ENCODE measurements at regions not wholly inside any gene's neighbourhood (a gene's known extent, or its start where the extent isn't known, plus 50 kb on each side); places are given as distances from the start of the nearest gene placed in this dataset.

DNA sequence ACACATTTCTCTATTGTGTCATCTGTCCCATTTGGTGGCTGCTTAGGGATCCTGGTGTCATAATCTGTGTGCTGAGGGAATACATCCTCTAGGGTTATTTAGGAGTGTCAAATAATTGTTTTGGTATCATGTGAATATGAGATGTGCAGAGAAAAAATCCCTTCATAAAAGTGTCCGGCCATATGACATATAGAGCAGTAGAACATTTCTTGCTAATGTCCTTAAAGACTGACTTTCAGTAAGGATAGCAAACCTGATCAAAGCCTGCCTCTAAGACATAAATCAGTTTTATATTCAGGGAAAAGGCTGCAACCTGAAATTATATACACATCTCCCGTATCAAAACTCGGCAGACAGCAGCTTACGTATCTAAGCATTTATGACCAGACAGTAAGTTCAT is 211.6 kb downstream of the ADAM29 start:
- DNase-seq: no peak

DNA sequence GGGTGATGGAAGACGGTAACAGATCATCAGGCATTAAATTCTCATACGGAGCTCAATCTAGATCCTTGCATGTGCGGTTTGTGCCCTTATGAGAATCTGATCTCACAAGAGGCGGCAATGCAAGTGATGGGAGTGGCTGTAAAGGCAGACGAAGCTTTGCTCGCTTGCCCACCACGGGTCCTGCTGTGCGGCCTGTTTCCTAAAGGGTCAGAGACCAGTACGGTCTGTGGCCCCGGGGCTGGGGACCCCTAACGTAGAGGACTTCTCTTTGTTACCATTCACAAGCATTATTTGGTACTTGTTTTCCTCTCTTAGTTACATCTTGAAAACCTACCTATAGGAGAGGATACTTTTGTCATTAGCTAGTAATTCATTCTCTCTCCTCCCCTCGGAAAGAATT is 221.0 kb downstream of the ADAM29 start:
- no peak for DNase-seq

DNA sequence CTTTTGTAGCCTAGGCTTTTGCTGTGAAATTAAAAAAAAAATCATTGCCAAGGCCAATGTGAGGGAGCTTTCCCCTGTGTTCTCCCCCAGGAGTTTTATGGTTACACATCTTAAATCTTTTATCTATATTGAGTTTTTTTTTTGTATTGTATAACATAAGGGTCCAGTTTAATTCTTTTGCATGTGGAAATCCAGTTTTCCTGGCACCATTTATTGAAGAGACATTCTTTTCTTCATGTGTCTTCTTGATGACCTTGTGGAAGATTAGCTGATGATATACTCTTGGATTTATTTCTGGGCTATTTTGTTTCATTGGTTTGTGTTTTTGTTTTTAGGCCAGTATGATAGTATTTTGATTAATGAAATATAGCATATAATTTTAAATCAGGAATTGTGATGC is 225.0 kb downstream of the ADAM29 start:
- no peak for DNase-seq

DNA sequence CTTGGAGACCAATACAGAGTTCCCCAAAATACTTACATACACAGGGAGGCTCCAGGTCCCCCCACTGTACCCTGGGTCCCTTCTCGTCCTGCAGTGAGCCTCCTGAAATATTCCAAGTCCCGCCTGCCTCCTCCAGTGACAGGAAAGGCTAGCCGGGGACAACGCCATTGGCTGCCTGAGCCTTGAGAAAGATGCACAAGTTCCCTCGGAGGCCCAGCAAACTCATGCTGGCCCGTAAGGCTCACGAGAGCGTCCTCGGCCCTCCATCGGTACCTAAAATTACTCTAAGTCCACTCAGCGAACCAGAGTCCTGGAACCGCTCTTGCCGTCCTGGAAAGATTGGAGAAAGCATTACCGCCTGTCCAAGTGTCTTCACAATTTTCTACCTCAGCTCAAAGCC is 228.6 kb downstream of the ADAM29 start:
- DNase-seq: no peak

DNA sequence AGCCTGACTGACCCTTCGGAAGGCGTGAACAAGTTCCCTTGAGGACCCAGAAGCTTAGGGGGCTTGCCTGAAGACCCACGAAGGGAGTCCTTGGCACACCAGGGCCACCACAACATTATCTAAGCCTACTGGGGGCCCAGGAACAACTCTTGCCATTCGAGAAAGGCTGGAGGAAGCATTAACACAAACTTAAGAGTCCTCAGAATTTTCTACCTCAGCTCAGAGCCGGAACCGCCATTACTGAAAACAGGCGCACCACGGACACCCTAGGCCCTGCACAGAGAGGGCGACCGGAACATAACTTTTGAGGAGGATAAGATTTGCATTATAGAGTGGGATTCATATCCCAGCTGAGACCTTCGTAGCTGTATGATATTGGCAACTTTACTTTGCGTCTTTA is 229.1 kb downstream of the ADAM29 start:
- no peak for DNase-seq

DNA sequence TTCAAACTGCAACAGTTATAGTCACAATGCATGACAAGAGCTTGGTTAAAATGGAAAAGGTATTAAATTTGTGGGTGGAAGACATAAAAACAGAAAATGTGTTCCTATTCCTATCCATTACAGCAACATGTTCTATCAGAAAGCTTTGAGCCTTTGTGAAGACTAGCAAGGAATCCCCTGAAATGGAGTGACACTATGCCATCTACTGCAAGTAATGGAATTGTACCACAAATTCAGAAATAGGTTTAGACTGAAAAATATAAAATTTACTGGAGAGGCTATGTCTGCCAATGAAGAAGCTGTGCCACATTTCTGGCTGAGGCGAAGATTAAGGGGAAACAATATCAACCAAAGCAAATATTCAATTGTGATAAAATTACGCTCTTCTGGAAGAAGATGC is 247.9 kb downstream of the ADAM29 start:
- DNase-seq: no peak

DNA sequence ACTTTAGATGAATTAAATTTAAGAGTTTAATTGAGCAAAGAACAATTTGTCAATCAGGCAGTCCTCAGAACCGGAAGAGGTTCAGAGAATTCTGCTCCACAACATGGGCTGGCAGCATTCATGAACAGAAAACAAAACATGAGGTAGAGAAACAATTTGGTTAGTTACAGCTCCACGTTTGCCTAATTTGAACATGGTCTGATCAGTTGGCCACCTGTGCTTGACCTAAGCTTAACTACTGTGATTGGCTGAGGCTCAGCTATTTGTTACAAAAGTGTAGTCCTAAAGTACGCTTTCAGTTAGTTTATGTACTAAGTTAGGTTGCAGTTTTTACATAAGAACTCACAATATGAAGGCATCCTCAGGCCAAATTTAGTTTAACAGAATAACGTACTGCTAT is 258.6 kb downstream of the ADAM29 start:
- DNase-seq: no peak

DNA sequence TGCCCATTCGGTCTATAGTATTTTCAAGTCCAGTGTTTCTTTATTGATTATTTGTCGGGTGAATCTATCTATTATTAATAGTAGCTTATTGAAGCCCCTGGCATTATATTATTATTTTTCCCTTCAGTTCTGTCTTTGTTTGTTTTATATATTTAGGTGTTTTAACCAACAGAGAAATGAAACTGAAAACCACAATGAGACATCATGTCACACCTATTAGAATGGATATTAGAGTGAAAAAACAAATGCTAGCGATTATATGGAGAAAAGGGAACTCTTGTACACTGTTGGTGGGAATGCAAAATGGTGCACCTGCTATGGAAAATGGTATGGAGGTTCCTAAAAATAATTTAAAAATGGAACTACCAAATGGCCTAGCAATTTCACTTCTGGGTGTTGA is 272.5 kb downstream of the ADAM29 start:
- no peak for DNase-seq

DNA sequence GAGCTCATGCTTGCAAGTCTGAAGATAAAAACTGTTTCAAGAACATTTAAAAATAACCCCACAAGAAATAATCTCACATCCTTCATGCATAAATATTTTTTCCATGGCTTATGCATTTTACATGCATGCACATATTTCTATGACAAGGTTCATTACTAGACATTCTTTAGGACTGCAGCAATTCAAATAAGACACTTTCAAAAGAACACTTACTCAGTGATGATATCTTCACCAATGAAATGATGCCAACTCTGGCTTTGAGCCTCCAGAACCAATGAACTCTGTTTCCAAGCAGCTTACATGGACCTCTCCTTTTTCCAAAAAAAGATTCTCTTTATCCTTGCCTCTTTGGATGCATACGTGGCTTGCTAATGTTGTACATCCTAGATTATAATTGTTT is 279.9 kb downstream of the ADAM29 start:
- DNase-seq: no peak

DNA sequence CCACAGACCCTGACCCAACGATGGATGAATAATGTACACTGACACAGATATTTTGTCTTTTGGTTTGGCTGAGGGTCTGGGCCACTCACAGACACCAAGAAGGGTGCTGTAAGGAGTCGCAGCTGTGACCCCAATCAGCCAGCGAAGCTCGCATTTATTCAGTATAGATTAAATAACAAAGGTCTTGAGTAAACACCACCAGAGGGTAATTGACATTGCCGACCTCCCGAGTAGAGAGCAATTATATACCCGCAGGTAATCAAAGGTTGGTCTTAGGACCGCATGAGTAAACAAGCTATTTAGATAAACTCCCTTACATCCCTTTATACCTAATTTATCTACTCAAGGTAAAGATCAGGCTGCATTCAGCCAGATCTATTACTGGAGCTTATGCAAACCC is 297.1 kb downstream of the ADAM29 start:
- no peak for DNase-seq

DNA sequence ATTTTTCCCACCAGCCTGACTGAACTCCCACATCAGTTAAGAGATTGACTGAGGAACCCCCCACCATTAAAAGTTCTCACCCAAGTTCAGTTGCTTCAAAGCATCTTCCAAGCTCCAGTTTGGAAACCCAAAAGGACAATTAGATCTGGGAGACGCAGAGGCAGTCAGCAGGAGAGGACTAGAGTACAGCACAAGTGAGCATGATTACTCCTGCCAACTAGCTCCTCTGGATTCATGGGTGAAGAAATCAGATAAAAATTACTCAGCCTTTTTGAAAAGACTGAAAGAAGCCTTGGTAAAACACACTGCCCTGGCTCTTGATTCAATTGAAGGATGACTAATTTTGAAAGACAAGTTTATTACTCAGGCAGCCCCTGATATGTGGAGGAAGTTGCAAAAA is 297.5 kb downstream of the ADAM29 start:
- no peak for DNase-seq

DNA sequence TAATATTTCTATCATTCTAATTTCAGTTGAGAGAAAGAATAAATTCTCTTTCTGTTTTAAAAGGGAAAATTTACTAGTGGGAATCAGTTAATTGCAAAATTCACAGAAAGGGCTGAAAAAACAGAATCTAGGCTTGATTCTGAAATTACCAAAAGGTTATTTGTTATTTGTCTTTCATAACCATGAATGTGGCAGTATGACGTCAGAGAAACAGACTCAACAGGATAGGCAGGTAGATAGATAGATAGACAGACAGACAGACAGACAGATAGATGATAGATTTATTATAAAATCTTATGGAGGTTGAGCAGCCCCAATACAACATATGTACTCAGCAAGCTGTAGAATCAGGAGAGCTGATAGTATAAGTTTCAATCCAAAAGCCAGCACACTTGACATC is 311.0 kb downstream of the ADAM29 start:
- DNase-seq: no peak

DNA sequence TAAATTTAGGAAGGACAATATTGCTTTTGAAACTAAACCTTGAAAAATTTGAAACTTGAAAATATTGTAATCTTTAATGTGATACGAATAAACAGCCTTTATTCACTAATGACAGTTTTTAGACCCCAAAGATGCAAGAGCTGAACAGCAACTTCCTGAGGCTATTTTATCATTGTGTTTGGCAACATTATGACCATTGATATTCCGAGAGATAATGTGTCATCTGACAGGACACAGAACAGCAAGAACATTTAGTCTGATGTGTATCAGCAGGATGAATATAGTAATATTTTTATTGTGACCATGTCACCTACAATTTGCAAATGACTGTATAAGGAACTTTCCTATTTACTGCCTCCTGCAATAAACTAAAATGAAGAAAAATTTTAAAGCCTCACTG is 316.0 kb downstream of the ADAM29 start:
- no peak for DNase-seq

DNA sequence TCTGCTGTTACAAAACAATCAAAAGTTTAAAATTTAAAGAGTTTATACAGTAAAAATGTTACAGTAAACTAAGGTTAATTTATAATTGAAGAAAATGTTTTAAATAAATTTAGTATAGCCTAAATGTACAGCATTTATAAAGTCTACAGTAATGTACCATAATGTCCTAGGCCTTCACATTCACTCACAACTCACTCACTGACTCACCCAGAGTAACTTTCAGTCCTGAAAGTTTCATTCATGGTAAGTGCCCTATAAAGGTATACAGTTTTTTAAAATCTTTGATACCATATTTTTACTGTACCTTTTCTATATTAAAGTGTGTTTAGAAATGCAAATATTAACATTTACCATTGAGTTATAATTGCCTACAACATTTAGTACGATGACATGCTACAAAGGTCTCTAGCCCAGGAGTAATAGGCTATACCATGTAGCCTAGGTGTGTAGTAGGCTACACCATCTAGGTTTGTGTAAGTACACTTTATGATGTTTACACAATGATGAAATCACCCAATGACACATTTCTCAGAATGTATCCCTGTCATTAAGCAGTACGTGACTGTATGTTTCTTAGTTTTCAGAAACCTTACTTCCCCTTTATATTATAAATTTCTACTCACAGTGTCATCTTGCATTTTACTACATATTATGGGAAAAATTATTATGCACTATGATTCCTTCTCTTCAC is 320.8 kb downstream of the ADAM29 start:
- no peak for DNase-seq

DNA sequence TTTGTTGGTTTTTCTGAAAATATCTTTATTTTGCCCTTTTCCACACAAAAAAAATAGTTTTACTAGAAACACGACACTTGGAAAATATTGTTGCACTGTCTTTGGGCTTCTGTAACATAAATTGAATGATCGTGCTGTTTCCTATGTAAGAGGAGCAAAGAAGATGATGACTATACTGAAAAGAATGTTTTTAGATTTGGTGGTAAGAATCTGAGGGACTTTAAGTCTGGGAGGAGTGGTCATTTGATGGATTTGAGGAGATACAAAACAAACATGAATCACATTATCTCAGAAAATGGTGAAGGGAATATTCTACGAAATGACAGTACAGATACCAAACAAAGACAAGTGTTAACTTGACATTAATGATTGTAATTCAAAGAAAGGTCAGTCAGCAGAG is 328.8 kb downstream of the ADAM29 start:
- DNase-seq: no peak

DNA sequence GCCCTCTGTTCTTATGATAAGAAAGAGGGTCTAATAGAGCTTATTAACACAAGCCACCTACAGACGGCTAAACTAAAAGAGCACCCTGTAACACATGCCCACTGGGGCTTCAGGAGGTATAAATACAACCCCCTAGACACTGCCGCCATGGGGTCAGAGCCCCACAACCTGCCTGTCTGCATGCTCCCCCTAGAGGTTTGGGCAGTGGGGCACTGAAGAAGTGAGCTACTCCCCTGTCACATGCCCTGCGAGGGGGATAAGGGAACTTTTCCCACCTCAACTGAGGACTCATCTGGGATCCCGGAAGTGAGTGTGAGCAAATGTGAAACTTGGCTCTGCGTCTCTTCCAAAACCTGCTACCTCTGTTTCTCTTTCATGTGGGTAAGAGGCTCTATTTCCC is 334.5 kb downstream of the ADAM29 start:
- DNase-seq: no peak

DNA sequence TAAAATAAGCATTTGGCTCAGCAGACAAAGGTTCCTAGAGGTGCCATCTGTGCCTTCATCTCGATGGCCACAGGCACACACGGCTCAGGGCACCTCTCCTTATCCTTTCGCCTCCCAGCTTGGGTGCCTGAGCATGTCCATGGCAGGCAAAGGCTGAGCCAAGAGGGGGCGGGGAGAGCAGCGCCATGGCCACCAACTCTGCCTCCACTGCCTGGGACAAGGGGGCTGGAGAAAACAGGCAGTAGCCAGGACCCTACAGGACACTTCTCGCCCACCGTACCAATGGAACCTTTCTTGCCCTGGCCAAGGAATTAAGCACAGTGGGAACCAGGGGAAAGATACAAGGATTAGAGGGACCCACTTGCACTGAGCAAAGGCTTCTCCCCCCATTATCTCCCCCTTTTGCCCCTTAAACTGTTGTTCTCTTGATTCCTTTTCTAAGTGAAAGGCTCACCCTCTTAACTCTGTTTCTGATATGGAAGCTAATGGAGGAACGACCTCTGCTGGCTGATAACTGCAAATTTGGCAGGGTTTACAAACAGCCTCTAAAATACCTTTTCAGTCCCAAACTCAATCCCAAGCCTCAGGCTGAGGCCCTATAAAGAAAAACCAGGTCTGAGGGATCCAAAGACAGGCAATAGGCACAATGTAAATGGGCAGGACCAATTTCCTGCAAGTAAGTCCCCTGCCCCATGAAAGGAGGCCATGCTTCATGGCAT is 335.2 kb downstream of the ADAM29 start:
- peak; percentile 3 for DNase-seq

DNA sequence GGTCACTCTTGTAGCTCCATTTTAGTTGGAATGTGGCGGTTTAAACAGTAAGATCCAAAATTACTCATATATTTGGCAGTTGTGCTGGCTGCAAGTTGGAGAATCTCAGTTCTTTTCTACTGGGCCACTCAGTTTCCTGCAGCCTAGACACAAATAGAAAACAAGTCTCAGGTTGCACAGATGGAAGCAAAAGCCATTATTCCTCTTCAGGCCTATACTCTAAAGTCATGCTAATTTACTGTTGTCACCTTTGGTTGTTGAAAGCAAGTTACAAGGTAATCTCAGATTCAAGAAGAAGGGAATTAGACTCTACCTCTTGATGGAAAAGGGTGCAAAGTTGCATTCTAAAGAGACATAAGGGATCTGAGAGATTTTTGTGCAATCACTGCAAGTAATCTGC is 345.4 kb downstream of the ADAM29 start:
- DNase-seq: no peak

DNA sequence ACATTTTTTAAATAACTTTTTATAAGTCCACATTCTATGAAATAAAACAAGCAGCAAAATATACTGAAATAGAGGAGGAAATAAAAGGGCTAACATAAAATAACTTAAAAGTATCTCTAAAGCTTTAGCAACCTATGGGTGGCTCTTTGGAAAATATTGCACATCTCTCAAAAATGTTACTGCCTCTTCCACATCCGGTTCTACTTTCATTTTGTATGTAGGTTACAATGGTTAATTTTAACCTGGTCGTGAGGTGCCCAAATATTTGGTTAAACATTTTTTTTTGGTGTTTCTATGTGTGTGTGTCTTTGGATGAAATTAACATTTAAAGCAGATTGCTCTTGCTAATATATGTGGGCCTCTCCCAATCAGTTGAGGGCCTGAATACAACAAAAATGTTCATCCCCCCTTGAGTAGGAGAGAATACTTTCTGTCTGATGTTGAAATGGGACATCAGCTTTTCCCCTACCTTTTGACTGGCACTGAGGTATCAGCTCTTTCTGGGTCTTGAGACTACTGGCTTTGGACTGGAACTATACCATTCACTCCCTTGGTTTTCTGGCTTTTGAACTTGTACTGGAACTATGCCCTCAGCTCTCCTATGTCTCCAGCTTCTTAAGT is 353.0 kb downstream of the ADAM29 start:
- DNase-seq: no peak

DNA sequence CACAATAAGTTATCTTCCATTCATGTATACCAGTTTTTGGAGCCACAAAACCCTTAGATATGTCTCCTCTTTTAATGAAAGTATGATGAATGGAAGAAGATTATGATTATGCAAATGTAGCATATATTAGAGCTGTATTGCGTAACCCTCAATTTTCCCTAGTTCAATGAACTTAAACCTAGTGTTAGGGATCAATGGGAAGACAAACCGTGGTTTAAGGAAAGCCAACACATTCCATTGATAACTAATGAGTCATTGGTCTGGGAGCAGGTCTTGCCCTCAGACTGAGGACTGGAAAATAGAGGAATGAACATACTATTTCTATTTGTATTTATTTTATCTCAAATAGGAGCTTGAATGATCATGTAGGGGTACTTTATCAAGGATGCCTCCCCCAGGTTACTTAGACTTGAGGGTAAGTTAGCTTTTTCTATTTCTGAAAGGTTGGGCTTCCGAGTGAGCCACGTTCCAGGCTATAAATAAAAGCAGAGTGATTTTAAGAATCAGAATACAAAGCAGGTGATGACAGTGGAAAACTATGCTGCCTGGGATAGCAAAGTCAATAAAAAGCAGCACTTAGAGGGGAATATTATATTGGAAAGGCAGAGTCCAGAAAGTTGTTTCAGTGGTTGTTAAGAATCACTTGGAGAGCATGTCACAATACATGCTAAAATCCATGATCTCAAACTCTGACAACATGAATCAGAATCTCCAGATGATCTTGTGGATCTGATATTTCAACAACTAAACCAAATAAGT is 356.0 kb downstream of the ADAM29 start:
- no peak for DNase-seq

DNA sequence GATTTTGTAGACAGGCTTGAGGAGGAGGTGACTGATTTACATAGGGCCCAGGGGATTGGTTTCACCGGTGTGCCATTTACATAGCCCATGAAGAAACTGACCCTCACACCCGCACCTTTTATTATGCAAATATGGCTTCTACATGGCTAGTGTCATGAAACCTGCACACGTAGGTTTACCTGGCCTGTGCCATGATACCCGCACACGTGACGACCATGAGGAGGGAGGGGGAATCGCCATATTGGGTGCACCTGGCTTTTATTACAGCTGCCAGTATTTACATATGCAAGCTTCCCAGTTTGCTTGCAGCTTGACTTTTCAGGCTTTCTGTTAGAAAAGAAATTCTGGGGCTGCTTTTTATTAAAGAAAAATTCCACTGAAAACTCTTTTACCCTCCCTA is 359.7 kb downstream of the ADAM29 start:
- DNase-seq: no peak

DNA sequence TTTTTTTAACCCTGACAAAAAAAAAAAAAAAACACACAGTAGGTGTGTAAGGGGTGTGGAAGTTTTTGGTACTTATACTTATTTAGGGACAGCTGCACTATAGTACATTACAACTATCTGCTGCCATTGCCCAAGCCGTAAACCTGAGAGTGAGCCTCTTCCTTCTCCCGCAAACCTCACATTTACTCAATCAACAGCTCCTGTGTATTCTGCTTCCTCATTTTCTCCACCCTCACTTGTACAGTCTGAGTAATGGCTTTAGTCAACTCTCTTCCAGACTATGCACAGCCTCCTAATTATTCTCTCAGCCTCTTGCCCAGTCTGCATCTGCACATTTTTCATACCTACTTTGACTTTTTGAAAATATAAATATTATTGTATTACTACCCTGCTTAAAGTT is 362.0 kb downstream of the ADAM29 start:
- no peak for DNase-seq

DNA sequence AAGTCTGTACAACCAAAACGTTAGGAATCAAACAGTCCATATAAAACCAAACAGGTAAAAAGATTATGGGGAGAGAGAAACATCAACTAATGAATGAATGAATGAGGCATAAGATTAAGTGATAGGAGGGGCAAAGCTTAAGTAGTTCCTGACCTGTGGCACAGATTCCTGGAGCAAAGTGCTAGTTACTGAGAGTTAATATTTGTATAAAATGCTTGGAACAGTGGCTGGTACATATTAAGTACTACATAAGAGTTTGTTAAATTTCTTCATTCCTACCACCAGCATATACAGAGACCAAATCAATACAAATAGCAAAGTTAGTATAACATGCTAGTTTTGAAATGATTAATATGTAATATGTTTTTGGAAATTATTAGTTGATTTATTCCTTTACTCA is 363.7 kb downstream of the ADAM29 start:
- no peak for DNase-seq

DNA sequence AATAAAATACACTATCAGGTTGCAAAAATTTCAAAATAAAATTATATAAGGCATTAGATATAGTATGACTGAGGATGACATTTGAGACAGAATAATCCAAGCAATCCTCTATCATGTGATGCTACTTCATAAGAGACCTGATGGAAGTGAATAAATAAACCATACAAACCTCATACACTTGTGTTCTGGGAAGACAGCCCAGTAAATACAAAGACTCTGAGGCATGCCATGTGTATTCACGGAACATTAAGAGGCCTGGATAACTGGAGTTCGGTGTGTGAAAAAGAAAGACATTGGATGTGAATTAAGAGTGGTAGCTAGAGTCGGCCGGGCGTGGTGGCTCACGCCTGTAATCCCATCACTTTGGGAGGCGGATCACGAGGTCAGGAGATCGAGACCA is 364.2 kb downstream of the ADAM29 start:
- DNase-seq: peak; percentile 84
